CD8-positive, alpha-beta memory T cell (primary cell): ENCODE measurements at regions not wholly inside any gene's neighbourhood (a gene's known extent, or its start where the extent isn't known, plus 50 kb on each side); places are given as distances from the start of the nearest gene placed in this dataset.
A peak's percentile ranks its signal among the peaks of the same experiment; 100 is the strongest.

Experiments
- CTCF ChIA-PET: fragments of 350-600 bp; sonication (Branson Sonifier 250); formaldehyde crosslinking; loops from one replicate; lab custom pipeline; 2021; ENCODE audit warnings: antibody characterized with exemption; lab: Charles Lee
- POLR2A ChIA-PET: fragments of 350-600 bp; sonication (Branson Sonifier 250); formaldehyde crosslinking; loops from one replicate; lab custom pipeline; 2021; ENCODE audit warnings: antibody characterized with exemption; lab: Charles Lee
- DNase-seq, 5 donors: peaks; one replicate each; pipeline versions ENCODE4 v3.0.0 to v3.0.0-alpha.2; 2020 to 2022; ENCODE audit warnings: mixed read lengths in 1 of 5
- H3K27ac ChIP-seq: one replicate; pipeline ENCODE4 v1.7.0; 2013; ENCODE audit warnings: low read depth, mild to moderate bottlenecking, low read length, moderate library complexity
- H3K27me3 ChIP-seq: 2 replicates; pipeline ENCODE4 v1.7.0; 2013; ENCODE audit warnings: low read length, mild to moderate bottlenecking; ENCODE audit not compliant: insufficient read depth, poor library complexity, severe bottlenecking
- H3K36me3 ChIP-seq: 2 replicates; pipeline ENCODE4 v1.7.0; 2013; ENCODE audit warnings: mild to moderate bottlenecking, low read length, moderate library complexity; ENCODE audit not compliant: insufficient read depth
- H3K4me1 ChIP-seq: 2 replicates; pipeline ENCODE4 v1.7.0; 2013; ENCODE audit warnings: mild to moderate bottlenecking, low read length, moderate library complexity; ENCODE audit not compliant: insufficient read depth
- H3K4me3 ChIP-seq: 2 replicates; pipeline ENCODE4 v1.7.0; 2013; ENCODE audit warnings: mild to moderate bottlenecking, low read length
- H3K9me3 ChIP-seq: 2 replicates; pipeline ENCODE4 v1.7.0; 2013; ENCODE audit warnings: mild to moderate bottlenecking, low read length
- H3K27ac Mint-ChIP-seq, 8 donors: one replicate each; pipeline ENCODE4 v1.8.0; 2020 to 2021; ENCODE audit warnings: mixed read lengths in 8 of 8, mild to moderate bottlenecking in 6 of 8, inconsistent platforms in 3 of 8, moderate library complexity in 3 of 8
- H3K27me3 Mint-ChIP-seq, 2 donors: one replicate each; pipeline ENCODE4 v1.8.0; 2020 to 2021; ENCODE audit warnings: mixed read lengths in 2 of 2, mild to moderate bottlenecking in 1 of 2, moderate library complexity in 1 of 2
- H3K36me3 Mint-ChIP-seq, 3 donors: one replicate each; pipeline ENCODE4 v1.8.0; 2020 to 2021; ENCODE audit warnings: mixed read lengths in 3 of 3, inconsistent platforms in 1 of 3, mild to moderate bottlenecking in 1 of 3
- H3K4me1 Mint-ChIP-seq, 3 donors: one replicate each; pipeline ENCODE4 v1.8.0; 2020 to 2021; ENCODE audit warnings: mixed read lengths in 3 of 3, inconsistent platforms in 1 of 3, mild to moderate bottlenecking in 1 of 3
- H3K4me3 Mint-ChIP-seq, 7 donors: one replicate each; pipeline ENCODE4 v1.8.0; 2020 to 2021; ENCODE audit warnings: mixed read lengths in 7 of 7, mild to moderate bottlenecking in 6 of 7, moderate library complexity in 4 of 7, inconsistent platforms in 2 of 7
- H3K9me3 Mint-ChIP-seq, 5 donors: one replicate each; pipeline ENCODE4 v1.8.0; 2020 to 2022; ENCODE audit warnings: mixed read lengths in 5 of 5, mild to moderate bottlenecking in 3 of 5, moderate library complexity in 2 of 5, inconsistent platforms in 1 of 5

- Histone ChIP-seq H3K27me3 (no peaks in the 10 kb centered on the region), H3K9me3 (no peaks in the 10 kb centered on the region), H3K4me1 (no peaks in the 10 kb centered on the region), H3K27ac (no peak overlapping the region), H3K36me3 (no peaks in the 10 kb centered on the region), H3K4me3 (no peak overlapping the region)
- Mint-ChIP-seq H3K9me3 (peaks cover 0 to 4% (median 0%) of the 10 kb centered on the region in 5 donors), H3K27me3 (peaks cover 10 to 14% of the 10 kb centered on the region in 2 donors), H3K4me3 (no peak overlapping the region), H3K27ac (no peak overlapping the region), H3K4me1 (no peaks in the 10 kb centered on the region), H3K36me3 (no peaks in the 10 kb centered on the region)
- ChIA-PET POLR2A (no interaction called here), CTCF (no interaction called here)
- peak in 1 of 5 donors; percentile 36 for DNase-seq
These were observed 106.8 kb upstream of the B3GAT1 start for GRCh38 chr11:134518616-134519389.

- Histone ChIP-seq H3K9me3 (no peaks in the 10 kb centered on the region), H3K27me3 (no peaks in the 10 kb centered on the region), H3K4me3 (no peak overlapping the region), H3K27ac (no peak overlapping the region), H3K36me3 (no peaks in the 10 kb centered on the region), H3K4me1 (no peaks in the 10 kb centered on the region)
- Mint-ChIP-seq H3K9me3 (peaks cover 0 to 1% (median 0%) of the 10 kb centered on the region in 5 donors), H3K27ac (no peak overlapping the region), H3K4me1 (no peaks in the 10 kb centered on the region), H3K27me3 (peaks cover 10 to 19% of the 10 kb centered on the region in 2 donors), H3K36me3 (no peaks in the 10 kb centered on the region), H3K4me3 (no peak overlapping the region)
- ChIA-PET CTCF (no interaction called here), POLR2A (no interaction called here)
- DNase-seq, result peak in 1 of 5 donors; percentile 32
These were observed 105.7 kb upstream of the B3GAT1 start for GRCh38 chr11:134517621-134518293.

GRCh38 chr11:134517115-134517514 lies 105.1 kb upstream of the B3GAT1 start:
- Mint-ChIP-seq H3K4me1 (no peaks in the 10 kb centered on the region), H3K27ac (no peak overlapping the region), H3K36me3 (no peaks in the 10 kb centered on the region), H3K27me3 (peaks cover 9 to 16% of the 10 kb centered on the region in 2 donors), H3K9me3 (peaks cover 0 to 1% (median 0%) of the 10 kb centered on the region in 5 donors), H3K4me3 (no peak overlapping the region)
- ChIA-PET POLR2A (no interaction called here), CTCF (no interaction called here)
- Histone ChIP-seq H3K4me1 (no peaks in the 10 kb centered on the region), H3K9me3 (no peaks in the 10 kb centered on the region), H3K27me3 (no peaks in the 10 kb centered on the region), H3K4me3 (no peak overlapping the region), H3K36me3 (no peaks in the 10 kb centered on the region), H3K27ac (no peak overlapping the region)
- no peak for DNase-seq

- Mint-ChIP-seq H3K9me3 (peaks cover 0 to 1% (median 0%) of the 10 kb centered on the region in 5 donors), H3K4me1 (no peaks in the 10 kb centered on the region), H3K27me3 (peaks cover 9 to 18% of the 10 kb centered on the region in 2 donors), H3K27ac (no peak overlapping the region), H3K36me3 (no peaks in the 10 kb centered on the region), H3K4me3 (no peak overlapping the region)
- H3K9me3 ChIP-seq, result no peaks in the 10 kb centered on the region
- no peak overlapping the region for H3K4me3 ChIP-seq
- ChIA-PET CTCF (no interaction called here), POLR2A (no interaction called here)
- H3K4me1 ChIP-seq, result no peaks in the 10 kb centered on the region
- peak in 1 of 5 donors; percentile 16 for DNase-seq
- H3K27me3 ChIP-seq, result no peaks in the 10 kb centered on the region
- no peak overlapping the region for H3K27ac ChIP-seq
- no peaks in the 10 kb centered on the region for H3K36me3 ChIP-seq
These were observed 104.5 kb upstream of the B3GAT1 start for GRCh38 chr11:134516529-134516928.

GRCh38 chr11:134515081-134515960 lies 103.3 kb upstream of the B3GAT1 start:
- H3K9me3 ChIP-seq, result no peaks in the 10 kb centered on the region
- H3K4me3 Mint-ChIP-seq, result no peak overlapping the region
- H3K36me3 ChIP-seq, result no peaks in the 10 kb centered on the region
- H3K27me3 ChIP-seq, result no peaks in the 10 kb centered on the region
- H3K27ac Mint-ChIP-seq, result no peak overlapping the region
- H3K4me3 ChIP-seq, result no peak overlapping the region
- peaks cover 12 to 25% of the 10 kb centered on the region in 2 donors for H3K27me3 Mint-ChIP-seq
- H3K4me1 Mint-ChIP-seq, result no peaks in the 10 kb centered on the region
- CTCF ChIA-PET, result no interaction called here
- DNase-seq, result peak in 1 of 5 donors; percentile 23
- no peaks in the 10 kb centered on the region for H3K4me1 ChIP-seq
- H3K36me3 Mint-ChIP-seq, result no peaks in the 10 kb centered on the region
- H3K27ac ChIP-seq, result no peak overlapping the region
- peaks cover 0 to 1% (median 0%) of the 10 kb centered on the region in 5 donors for H3K9me3 Mint-ChIP-seq
- POLR2A ChIA-PET, result no interaction called here

- H3K9me3 Mint-ChIP-seq, result peaks cover 0 to 1% (median 0%) of the 10 kb centered on the region in 5 donors
- H3K27me3 Mint-ChIP-seq, result peaks cover 8 to 21% of the 10 kb centered on the region in 2 donors
- no peak overlapping the region for H3K4me3 Mint-ChIP-seq
- DNase-seq, result peak in 1 of 5 donors; percentile 24
- H3K4me1 Mint-ChIP-seq, result no peaks in the 10 kb centered on the region
- Histone ChIP-seq H3K4me1 (no peaks in the 10 kb centered on the region), H3K9me3 (no peaks in the 10 kb centered on the region), H3K4me3 (no peak overlapping the region), H3K27me3 (no peaks in the 10 kb centered on the region), H3K27ac (no peak overlapping the region), H3K36me3 (no peaks in the 10 kb centered on the region)
- CTCF ChIA-PET, result no interaction called here
- H3K36me3 Mint-ChIP-seq, result no peaks in the 10 kb centered on the region
- H3K27ac Mint-ChIP-seq, result no peak overlapping the region
- POLR2A ChIA-PET, result no interaction called here
These were observed 102.4 kb upstream of the B3GAT1 start for GRCh38 chr11:134514354-134514951.

- H3K4me1 Mint-ChIP-seq, result no peaks in the 10 kb centered on the region
- no peak overlapping the region for H3K4me3 Mint-ChIP-seq
- H3K4me1 ChIP-seq, result no peaks in the 10 kb centered on the region
- H3K27me3 ChIP-seq, result no peaks in the 10 kb centered on the region
- H3K9me3 ChIP-seq, result no peaks in the 10 kb centered on the region
- H3K27ac Mint-ChIP-seq, result no peak overlapping the region
- H3K27me3 Mint-ChIP-seq, result peaks cover 11 to 21% of the 10 kb centered on the region in 2 donors
- no peak for DNase-seq
- no peaks in the 10 kb centered on the region for H3K36me3 ChIP-seq
- H3K9me3 Mint-ChIP-seq, result peaks cover 0 to 1% (median 0%) of the 10 kb centered on the region in 5 donors
- H3K36me3 Mint-ChIP-seq, result no peaks in the 10 kb centered on the region
- ChIA-PET POLR2A (no interaction called here), CTCF (no interaction called here)
- H3K27ac ChIP-seq, result no peak overlapping the region
- H3K4me3 ChIP-seq, result no peak overlapping the region
These were observed 101.6 kb upstream of the B3GAT1 start for GRCh38 chr11:134513585-134514120.
